ENCODE measurements at regions not wholly inside any gene's neighbourhood (a gene's known extent, or its start where the extent isn't known, plus 50 kb on each side); places are given as distances from the start of the nearest gene placed in this dataset.
A peak's percentile ranks its signal among the peaks of the same experiment; 100 is the strongest.
"Not testable (repeated sequence)": the region's sequence is repeated elsewhere in the genome, so short reads cannot be mapped to it uniquely, and the experiment has no call there.

DNA sequence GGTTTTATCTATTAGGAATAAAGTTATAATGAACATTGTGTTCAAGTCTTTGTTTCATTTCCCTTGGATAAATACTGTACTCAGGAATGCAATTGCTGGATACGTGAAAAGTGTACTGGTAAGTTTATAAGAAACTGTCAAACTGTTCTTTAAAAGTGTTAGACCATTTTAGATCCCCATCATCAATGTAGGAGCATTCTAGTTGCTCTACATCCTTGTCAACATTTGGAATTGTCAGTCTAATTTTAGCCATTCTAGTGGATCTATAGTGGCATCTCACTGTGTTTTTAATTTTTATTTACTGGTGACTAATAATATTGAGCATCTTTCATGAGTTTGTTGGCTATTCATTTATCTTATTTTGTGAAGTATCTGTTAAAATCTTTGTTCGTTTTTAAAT, 354.0 kb upstream of the NRP1 start:
- no peak for DNase-seq

DNA sequence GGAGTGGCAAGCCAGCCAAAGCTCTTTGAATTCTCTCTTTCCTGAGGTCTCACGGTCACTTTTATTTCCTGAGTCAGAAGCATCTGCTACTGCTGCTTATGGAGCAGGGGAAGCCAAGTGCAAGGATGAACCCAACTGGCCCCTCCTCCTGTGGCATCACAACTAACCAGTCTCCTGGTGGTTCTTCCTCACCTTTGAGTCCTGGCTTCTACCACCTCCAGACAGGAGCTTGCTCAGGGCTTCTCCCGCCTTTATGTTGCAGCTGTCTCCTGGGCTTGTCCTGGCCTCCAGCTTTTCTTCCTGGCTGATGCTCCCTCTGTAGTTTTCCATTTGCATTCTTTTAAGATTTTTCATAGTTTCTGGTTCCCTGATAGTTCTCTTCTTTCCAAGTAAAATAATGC, 349.7 kb upstream of the NRP1 start:
- DNase-seq: peak; percentile 21

DNA sequence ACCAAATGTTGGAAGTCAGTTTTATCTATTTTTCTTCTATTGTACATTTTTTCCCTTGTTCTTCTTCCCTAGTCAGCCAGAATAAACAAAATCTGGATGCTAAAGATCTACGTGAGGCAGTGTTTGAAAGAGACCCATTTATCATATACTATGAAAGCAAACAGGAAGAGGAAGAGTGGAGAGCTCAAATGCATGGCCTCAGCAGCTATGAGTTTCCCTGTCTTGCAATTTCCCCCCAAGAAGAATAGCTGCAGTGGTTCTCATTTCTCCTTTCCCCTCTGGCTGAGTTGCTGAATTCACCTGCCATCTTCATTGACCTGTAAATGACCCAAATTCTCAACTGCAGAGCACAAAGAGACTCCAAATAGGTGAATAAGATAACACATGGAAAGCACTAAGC, 347.1 kb upstream of the NRP1 start:
- DNase-seq: no peak

DNA sequence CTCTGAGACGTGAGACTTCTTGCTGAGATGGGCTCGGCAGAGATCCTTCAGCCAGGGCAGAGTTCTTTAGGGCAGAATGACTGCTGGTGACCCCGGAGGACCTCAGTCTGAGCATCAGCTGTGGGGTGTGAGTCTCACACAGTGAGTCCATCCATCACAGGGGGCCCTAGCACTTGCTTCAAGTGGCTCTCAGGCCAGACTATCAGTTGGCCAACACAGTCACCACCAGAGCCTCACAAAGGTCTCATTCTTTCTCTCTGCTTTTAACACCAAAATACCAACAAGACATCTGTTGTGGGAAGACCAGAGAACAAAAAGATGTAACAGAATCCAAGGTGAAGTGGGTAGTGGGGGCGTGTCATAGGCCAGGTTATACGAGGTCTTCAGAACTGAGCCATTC, 345.6 kb upstream of the NRP1 start:
- DNase-seq: no peak

DNA sequence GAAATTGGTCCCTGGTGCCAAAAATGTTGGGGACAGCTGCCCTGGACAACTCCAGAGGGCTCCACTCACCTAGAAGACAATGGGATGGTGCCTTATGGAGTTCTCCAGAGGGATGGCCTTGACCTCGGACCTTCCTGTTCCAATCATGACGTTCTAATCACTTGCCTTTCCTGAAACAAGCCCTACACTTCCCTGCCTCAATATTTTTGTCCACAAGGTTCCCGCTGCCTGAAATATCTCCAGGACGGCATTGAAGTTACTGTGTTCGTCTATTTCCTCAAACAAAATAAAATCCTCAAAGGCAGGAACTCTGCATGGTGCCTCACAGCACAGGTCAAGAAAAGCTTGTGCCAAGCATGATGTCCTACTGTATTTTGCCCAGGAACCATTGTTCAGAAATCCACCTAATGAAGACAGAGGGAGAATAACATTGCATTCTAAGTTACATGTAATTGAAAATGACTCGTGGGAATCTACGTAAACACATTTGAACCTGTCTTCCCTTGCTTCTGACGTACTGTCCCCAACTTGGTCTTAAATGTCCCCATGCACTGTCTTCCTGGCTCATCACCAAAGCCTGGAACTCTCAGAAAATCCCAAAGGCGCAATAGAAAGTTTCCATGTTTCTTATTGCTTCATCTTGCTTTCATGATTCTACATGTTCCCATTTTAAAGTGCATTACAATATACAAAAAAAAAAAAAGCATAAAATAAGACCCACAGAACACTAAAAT, 342.3 kb upstream of the NRP1 start:
- no peak for DNase-seq

DNA sequence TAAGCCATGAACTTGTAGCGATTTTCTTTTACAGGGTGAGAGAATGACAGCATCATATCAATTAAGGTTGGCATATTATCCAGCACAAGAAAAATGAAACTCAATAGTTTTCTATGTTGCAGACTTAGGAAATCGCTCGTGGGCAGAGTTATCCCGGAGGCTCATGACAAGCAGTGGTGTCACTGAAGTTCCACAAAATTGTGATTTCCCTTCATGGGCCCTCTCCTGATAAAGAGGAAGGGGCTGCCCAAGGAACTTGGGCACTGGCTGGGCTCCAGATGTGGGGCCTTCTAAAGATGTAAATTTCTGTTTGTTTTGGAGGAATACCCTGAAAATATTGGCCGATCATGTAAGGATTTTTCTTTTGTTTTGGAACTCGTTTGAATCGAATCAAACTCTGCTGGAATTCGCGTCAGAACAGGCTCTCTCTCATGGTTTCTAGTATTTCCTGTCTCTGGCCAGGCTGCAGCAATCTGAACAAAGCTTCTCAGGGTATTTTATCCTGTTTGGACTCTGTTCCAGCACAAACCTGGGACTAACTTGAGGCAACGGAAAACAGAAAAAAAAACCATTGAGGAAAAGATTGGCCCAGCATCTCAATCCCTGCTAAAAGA, 340.6 kb upstream of the NRP1 start:
- no peak for DNase-seq

DNA sequence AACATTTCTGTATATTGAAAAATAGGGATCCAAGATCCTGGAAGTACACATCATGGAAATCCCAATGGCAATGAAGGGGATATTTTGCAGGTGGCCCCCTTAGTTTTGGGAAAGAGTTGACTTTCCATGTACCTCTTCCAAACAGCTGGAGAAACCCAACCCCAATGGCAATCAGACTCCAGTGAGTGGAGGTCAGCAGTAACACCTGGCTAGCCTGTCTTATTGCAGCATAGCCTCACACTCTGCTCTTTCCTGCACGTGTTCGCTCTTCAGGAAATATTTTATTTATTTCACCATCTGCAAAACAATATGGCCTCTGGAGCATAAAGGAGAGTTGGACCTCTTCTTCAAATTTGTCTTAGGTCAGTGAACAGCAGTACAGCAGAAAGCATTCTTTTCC, 340.0 kb upstream of the NRP1 start:
- DNase-seq: no peak

DNA sequence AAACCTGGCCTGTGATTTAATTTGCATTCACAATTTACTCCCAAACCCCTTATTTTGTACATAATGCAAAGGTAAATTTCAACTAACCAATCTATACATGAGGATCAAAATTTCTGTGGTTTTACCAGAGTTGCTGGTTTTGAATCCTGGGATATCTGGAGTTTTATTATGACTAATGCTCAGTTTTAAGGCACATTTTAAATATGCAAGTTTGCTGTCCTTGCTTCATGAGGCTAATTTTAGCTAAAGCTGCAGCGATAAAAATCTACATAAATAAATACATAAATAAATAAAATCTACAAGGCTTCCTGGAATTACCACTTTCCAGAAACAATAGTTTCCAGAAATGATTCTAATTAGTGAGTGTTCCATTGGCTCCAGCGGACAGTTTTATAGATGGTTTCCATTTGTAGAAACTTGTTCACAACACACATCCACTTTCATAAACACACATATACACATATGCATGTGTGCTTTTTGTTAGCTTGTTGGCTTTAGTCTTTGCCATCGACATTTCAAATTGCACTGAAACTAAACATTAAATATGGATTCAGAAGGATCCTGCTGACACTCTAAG, 339.5 kb upstream of the NRP1 start:
- DNase-seq: no peak

DNA sequence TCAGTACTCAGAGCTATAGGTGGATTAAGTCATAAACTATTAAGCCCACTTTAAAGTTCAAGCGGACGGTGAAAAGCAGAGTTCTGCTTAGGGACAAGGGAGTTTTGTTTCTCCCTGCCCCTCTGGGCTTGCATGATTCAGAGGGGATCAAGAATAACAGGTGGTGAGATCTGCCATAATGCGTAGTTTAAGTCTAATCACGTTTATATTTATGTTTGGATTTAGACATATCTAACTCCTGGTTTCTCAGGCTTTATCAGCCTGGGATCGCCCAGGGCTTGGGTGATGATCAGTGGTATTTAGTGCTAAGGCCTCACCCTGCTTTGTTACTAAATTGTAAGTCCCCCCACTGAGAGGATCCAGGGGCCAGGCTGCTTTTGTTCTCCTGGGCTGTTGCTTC, 335.4 kb upstream of the NRP1 start:
- DNase-seq: no peak

DNA sequence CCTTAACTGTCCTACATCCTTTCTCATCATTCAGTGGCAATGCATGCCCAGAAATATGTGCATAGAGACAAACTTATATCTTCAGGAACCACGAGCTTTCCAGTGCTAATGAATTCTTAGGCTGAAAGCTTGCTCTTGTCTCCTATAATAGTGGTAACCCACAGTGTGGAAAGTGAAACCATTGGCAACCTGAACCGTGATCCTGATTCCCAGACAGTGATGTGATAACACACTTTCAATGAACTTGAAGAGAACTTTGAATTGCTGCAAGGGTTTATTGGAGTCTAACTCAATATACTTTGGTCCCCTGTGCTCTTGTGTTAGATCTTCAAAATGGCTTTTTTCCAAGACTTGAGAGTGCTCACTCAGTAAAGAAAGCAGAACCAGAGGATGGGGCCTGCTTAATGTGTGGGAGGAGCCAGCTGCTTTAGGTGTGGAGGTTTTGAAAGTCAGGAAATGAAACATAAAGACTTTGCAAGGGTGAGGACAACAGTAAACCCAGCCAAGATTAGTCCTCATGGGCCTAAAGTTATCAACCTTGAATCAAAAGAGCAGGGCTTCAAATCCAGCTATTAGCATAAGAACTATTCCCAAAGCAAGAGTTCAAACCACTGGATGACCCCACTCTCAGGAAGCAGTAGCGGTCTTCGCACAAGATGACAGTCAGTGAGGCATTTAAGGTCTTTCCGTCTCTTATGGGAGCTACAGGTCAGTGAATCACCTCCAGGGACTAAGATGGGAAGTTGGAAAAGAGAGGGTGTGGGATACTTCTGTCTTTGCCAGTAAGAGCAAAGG, 332.4 kb upstream of the NRP1 start:
- no peak for DNase-seq

DNA sequence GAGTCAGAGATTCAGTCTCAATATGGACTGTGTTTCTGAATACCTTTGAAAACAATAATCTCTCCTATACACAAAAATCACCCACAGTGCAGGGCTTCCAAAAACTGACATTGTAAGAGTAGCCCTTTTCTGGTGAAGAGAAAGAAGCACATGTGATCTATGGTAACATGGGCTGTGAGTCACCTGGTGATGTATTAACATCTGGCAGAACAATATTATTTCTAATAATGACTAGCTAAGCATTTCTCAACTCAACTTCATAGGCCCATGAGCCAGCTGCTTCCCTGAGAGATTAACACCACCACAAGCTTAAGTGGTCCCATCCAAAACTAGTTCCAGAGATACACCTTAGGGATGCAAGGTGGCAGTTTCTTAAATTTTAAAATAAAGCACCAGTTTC, 331.0 kb upstream of the NRP1 start:
- no peak for DNase-seq

DNA sequence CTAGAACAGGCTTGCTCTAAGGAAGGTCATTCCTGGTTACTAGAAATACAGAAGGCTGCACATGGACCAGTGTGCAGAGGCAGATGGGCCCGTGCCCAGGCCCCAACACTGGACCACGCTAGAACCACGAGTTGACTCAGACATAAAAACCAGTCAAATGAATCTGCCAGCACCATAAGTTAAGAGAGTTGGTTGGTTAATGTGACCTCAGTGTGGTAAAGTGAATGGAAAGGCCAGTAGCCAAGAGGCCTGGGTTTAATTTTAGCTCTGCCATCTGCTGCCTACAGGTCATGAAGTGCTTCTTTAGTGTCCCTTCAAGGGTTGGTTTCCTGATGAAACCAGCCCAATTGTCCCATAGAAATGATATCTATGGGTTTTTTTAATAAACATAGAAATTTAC, 329.6 kb upstream of the NRP1 start:
- DNase-seq: no peak

DNA sequence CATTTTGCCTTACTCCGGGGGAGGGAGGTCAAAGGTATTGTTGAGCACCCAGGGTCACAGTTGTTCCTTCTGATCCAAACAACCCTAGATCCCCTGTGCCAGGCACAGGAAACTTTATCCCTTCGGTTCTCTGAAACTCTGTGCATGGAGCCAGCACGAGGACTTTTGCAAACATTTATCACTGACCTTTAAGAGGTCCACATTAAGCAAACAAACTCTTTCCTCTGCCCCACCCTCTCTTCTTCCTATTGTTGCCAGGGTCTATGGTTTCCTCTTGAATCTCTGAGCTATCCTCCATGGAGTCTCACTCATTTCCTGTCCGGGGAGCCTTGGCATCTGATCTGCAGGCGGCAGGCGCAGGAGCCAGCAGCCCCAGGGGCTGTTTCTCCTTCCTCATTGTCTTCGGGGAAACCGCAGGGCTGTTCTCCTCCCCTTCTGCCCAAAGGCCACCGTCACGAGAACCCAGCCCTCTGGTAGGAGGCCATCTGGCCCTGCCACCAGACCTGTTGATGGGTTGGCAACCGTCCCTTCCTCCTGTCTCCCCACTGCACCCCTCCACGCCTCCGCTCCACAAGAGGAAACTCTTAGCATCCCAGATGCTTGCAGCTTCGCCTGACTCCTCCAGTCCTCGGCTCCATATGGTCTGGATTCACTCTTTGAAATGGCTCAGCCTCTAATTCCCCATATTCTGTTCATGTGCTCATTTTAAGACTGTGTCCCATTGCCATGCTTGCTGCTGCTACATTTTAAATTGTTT, 327.3 kb upstream of the NRP1 start:
- DNase-seq: peak; percentile 61

DNA sequence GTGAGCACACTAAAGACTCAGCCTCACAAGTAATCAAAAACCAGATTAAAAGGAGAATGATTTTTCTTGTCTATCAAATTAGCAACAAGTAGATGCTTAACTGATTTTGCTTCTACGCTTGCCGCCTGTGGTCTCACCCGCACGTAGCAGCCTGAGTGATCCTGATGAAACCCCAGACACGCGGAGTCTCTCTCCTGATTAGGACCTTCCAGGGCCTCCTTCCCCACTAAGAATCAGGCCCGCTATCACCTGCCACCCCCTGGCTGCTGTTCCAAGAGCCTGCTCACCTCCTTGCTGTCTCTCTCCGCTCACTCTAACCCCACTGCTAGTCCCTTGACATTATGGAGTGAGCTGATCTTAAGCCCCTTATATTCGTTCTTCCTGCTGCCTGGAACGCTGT, 325.9 kb upstream of the NRP1 start:
- no peak for DNase-seq

DNA sequence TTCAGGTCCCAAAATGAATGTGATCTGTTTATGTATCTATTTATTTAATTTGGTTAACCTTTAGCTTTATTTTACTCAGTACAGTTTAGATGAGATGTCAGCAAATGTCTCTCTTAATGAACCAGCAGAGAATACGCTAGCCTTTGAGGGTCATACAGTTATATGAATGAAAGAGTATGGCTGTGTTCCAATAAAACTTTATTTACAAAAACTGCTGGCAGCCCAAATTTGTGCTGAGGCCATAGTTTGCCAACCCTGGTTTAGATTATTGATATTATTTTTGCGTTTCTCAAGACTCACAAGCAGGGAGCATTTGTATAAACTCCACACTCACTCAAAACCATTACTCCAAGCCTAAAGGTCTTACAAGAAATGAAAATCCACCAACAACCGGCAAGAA, 323.4 kb upstream of the NRP1 start:
- DNase-seq: no peak

DNA sequence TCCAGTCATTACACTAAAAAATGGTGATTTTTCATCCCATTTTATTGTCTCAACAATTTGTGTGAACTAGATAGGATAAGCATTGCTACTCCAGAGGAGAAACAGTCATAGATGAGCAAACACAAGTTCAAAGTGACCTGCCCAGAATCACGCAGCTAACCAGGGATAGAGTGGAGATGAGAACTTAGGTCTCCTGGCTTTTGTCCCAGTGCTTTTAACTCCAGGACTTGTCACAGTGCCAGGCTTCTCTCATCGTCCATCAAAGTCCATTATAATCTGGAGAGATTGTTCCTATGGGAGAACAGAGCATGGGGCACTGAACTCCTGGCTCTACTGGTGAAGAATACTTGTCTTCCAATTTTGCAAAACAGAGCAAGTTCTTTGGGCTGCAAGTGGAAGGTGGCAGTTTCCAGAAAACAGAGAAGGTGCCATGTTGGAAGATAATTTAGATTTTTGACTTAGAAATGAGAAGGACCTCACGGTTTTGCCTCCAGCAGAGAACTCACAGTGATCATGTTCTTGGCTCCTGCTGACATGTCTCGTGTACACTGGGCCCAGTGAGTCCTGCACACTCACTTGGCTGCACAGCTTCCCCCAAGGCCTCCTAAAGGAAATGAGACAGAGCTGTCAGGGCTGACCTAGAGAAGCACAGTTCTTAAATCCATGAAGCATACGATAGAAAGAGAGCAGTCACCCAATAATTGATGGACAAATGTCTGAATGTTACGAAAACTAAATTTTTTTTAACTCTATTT, 322.9 kb upstream of the NRP1 start:
- peak; percentile 50 for DNase-seq

DNA sequence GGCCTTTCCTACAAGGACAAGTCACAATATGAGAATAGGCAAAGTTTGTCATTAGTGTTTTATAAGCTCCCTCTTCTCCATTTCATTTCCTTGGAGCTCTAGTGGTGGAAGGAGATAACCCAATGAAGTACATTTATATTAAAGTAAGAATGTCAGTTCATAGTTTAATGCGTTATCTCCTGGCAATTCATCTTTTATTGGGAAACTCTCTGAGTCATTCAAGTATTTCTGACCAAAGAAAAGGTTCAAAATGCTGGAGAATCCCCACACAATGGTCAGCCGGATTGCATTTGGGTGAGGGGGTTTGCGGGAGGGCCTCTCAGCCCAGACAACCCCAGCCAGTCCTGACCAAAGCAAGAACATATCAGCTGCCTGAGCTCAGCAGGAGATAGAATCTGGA, 321.5 kb upstream of the NRP1 start:
- no peak for DNase-seq

DNA sequence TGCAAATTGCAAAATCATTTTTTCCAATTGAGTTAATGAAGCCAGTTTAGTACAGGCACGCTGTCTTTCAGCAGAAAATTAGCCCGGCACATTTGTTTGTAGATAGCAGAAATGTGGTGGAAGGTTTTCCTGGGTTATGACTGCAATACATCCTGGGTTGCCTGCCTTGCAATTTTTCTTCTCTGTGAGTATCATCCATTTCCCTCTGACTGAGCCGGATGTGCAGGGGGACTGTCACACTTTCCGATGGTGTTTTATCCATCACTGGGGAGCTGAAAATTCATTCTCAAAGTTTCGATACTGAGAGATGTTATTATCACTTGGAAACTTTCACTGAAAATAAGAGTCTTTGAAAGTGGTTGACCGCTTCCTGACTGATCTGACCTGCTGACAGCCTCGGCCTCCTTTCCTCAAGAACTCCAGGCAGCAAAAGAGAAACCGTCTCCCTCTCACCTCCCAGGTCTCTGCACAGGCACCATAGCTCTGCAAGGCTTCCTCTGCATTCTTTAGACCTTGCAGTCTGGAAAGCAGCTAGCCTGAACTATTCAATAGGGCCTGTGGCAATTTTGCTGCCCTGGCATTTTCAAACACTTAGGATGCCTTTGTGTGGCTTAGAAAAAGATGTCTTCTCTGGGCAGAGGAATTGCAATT, 320.8 kb upstream of the NRP1 start:
- DNase-seq: no peak

DNA sequence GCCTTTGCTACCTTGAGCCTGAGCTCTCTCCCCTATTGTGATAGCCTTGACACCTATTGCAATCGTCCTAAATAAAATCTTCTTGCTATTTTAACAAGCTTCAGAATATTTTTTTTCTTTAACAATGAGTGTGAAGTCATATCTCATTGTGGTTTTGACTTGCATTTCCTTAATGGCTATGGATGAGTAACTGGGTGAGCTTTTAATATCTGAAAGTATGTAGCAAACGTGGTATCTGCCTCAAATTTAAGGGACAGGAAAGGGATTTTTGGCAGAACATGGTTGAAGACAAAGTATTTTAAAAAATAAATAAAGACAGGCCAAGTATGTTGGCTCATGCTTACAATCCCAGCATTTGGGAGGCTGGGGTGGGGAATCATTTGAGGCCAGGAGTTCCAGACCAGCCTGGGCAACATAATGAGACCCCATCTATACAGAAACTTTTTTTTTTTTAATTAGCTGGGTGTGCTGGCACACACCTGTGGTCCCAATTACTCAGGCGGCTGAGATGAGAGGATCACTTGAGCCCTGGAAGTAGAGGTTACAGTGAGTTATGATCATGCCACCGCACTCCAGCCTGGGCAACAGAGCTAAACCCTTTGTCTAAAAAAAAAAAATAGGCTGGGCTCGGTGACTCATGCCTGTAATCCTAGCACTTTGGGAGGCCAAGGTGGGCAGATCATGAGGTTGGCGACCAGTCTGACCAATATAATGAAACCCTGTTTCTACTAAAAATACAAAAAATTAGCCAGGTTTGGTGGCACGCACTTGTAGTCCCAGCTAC, 319.3 kb upstream of the NRP1 start:
- DNase-seq: peak; percentile 92

DNA sequence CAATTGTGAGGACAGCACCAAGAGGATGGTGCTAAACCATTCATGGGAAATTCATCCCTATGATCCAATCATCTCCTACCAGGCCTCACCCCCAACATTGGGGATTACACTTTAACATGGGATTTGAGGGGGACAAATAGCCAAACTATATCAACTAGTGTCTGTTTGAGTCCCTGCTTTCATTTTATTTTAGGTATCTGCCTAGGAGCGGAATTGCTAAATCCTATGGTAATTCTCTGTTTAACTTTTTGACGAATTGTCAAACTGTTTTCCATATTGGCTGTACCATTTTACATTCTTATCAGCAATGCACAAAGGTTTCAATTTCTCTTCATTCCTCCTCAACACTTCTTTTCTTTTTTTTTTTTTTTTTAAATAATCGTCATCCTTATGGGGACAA, 318.4 kb upstream of the NRP1 start:
- no peak for DNase-seq

DNA sequence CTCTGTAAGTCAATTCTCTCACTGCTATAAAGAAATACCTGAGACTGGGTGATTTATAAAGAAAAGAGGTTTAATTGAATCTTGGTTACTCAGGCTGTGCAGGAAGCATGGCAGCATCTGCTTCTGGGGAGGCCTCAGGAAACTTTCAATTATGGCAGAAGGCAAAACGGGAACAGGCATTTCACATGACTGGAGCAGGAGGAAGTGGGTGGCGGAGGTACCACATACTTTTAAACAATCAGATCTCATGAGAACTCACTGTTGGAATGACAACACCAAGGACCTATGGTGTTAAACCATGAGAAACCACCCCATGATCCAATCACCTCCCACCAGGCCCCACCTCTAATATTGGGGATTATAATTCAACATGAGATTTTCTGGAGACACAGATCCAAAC, 315.7 kb upstream of the NRP1 start:
- not testable (repeated sequence) for DNase-seq
